Neural cell (in vitro differentiated cells): ENCODE measurements at regions not wholly inside any gene's neighbourhood (a gene's known extent, or its start where the extent isn't known, plus 50 kb on each side); places are given as distances from the start of the nearest gene placed in this dataset.

Source experiments
- CTCF ChIP-seq: fragments of 450-650 bp; IDR thresholded peaks from 2 replicates; pipeline ENCODE4 v1.5.1; 2014; ENCODE audit warnings: antibody characterized with exemption, mild to moderate bottlenecking, moderate library complexity; ENCODE audit not compliant: poor library complexity, severe bottlenecking
- EP300 ChIP-seq: fragments of 450-650 bp; conservative IDR thresholded peaks from 2 replicates; pipeline ENCODE4 v1.6.1; 2014; ENCODE audit warnings: antibody characterized with exemption, mild to moderate bottlenecking, moderate library complexity; ENCODE audit not compliant: poor library complexity, severe bottlenecking
- EZH2 ChIP-seq: fragments of 200-600, 300-800 bp; shearing (Covaris generic), sonication (generic); IDR thresholded peaks from 2 replicates; pipeline ENCODE4 v1.6.1; 2014; ENCODE audit warnings: antibody characterized with exemption, low read length, borderline replicate concordance, mild to moderate bottlenecking; ENCODE audit not compliant: insufficient read depth, poor library complexity, severe bottlenecking
- POLR2AphosphoS5 ChIP-seq: IDR thresholded peaks from 2 replicates; pipeline ENCODE4 v1.6.1; 2012
- SMC3 ChIP-seq: fragments of 450-650 bp; conservative IDR thresholded peaks from 2 replicates; pipeline ENCODE4 v1.6.1; 2014; ENCODE audit warnings: antibody characterized with exemption, mild to moderate bottlenecking, moderate library complexity; ENCODE audit not compliant: poor library complexity

GRCh38 chr10:124339119-124340032, 79.3 kb downstream of the OAT start:
- TF ChIP-seq CTCF (no peak), EZH2 (no peak), POLR2AphosphoS5 (no peak), EP300 (no peak), SMC3 (no peak)
